ENCODE measurements at regions not wholly inside any gene's neighbourhood (a gene's known extent, or its start where the extent isn't known, plus 50 kb on each side); places are given as distances from the start of the nearest gene placed in this dataset.
"Not testable (repeated sequence)": the region's sequence is repeated elsewhere in the genome, so short reads cannot be mapped to it uniquely, and the experiment has no call there.

- DNase-seq (ENCODE audit: low spot score), result no peak
Observed at GRCh38 chr6:106884576-106884975, 90.0 kb downstream of the CD24 start.

GRCh38 chr6:106883808-106884262 is 90.7 kb downstream of the CD24 start:
- DNase-seq (ENCODE audit: low spot score), result no peak

- DNase-seq (ENCODE audit: low spot score), result no peak
Observed at GRCh38 chr6:106882601-106883518, 91.7 kb downstream of the CD24 start.

- no peak for DNase-seq (ENCODE audit: low spot score)
Observed at GRCh38 chr6:106882138-106882537, 92.4 kb downstream of the CD24 start.

- no peak for DNase-seq (ENCODE audit: low spot score)
Observed at GRCh38 chr6:106880952-106881351, 93.6 kb downstream of the CD24 start.

- no peak for DNase-seq (ENCODE audit: low spot score)
Observed at GRCh38 chr6:106875782-106876321, 98.7 kb downstream of the CD24 start.

GRCh38 chr6:106874481-106874880 is 100.0 kb downstream of the CD24 start:
- DNase-seq (ENCODE audit: low spot score), result no peak

- DNase-seq (ENCODE audit: low spot score), result no peak
Observed at GRCh38 chr6:106872049-106872448, 102.5 kb downstream of the CD24 start.

GRCh38 chr6:106870824-106871717 is 103.5 kb downstream of the CD24 start:
- DNase-seq (ENCODE audit: low spot score), result no peak

GRCh38 chr6:106870069-106870468 is 104.5 kb downstream of the CD24 start:
- DNase-seq (ENCODE audit: low spot score), result peak; percentile 57

- no peak for DNase-seq (ENCODE audit: low spot score)
Observed at GRCh38 chr6:106869203-106869602, 105.3 kb downstream of the CD24 start.

- DNase-seq (ENCODE audit: low spot score), result no peak
Observed at GRCh38 chr6:106866875-106867658, 107.5 kb downstream of the CD24 start.

GRCh38 chr6:106862858-106863257 is 111.7 kb downstream of the CD24 start:
- DNase-seq (ENCODE audit: low spot score), result no peak

- DNase-seq (ENCODE audit: low spot score), result no peak
Observed at GRCh38 chr6:106860940-106861339, 113.6 kb downstream of the CD24 start.

GRCh38 chr6:106858653-106859092 is 115.9 kb downstream of the CD24 start:
- DNase-seq (ENCODE audit: low spot score), result no peak

GRCh38 chr6:106857771-106858652 is 116.5 kb downstream of the CD24 start:
- no peak for DNase-seq (ENCODE audit: low spot score)

GRCh38 chr6:106857310-106857709 is 117.2 kb downstream of the CD24 start:
- DNase-seq (ENCODE audit: low spot score), result not testable (repeated sequence)

GRCh38 chr6:106856227-106856874 is 118.2 kb downstream of the CD24 start:
- DNase-seq (ENCODE audit: low spot score), result no peak

GRCh38 chr6:106855117-106855516 is 119.4 kb downstream of the CD24 start:
- DNase-seq (ENCODE audit: low spot score), result no peak
